ENCODE measurements at regions not wholly inside any gene's neighbourhood (a gene's known extent, or its start where the extent isn't known, plus 50 kb on each side); places are given as distances from the start of the nearest gene placed in this dataset.
A peak's percentile ranks its signal among the peaks of the same experiment; 100 is the strongest.

GRCh38 chr13:47549219-47549752 lies 451.8 kb downstream of the SUCLA2 start:
- TF ChIP-seq MXI1 (conservative IDR thresholded peaks at IDR 0.05; ENCODE audit: poor library complexity, severe bottlenecking) (no peak), CTCF (IDR thresholded peaks at IDR 0.05; ENCODE audit: poor library complexity, severe bottlenecking) (no peak), EP300 (conservative IDR thresholded peaks at IDR 0.05; ENCODE audit: poor library complexity, severe bottlenecking) (peak; percentile 79)

All from neural cell (in vitro differentiated cells).